WTC11 (cell line): ENCODE measurements at regions not wholly inside any gene's neighbourhood (a gene's known extent, or its start where the extent isn't known, plus 50 kb on each side); places are given as distances from the start of the nearest gene placed in this dataset.

Experiments
- ATAC-seq: fragments of 200-7000 bp; cut with Tn5 transposase; 2 replicates; pipeline ENCODE4 v1.10.0; 2021; ENCODE audit warnings: mild to moderate bottlenecking, moderate library complexity
- CTCF ChIA-PET: fragments of 300-600 bp; sonication (Branson Sonifier 250); formaldehyde crosslinking; loops from one replicate; lab custom pipeline; 2021; ENCODE audit warnings: antibody characterized with exemption; lab: Charles Lee
- POLR2A ChIA-PET: fragments of 350-600 bp; sonication (Branson Sonifier 250); formaldehyde crosslinking; loops from one replicate; lab custom pipeline; 2021; ENCODE audit warnings: antibody characterized with exemption; lab: Charles Lee
- DNase-seq: peaks from one replicate; pipeline ENCODE4 v3.0.0; 2021; ENCODE audit warnings: low spot score
- H3K27ac Mint-ChIP-seq: 2 replicates; pipeline ENCODE4 v1.8.0; 2021; ENCODE audit warnings: mixed read lengths
- H3K27me3 Mint-ChIP-seq: 2 replicates; pipeline ENCODE4 v1.8.0; 2021; ENCODE audit warnings: low read depth, mild to moderate bottlenecking, moderate library complexity, mixed read lengths
- H3K36me3 Mint-ChIP-seq: 2 replicates; pipeline ENCODE4 v1.8.0; 2021; ENCODE audit warnings: mixed read lengths
- H3K4me1 Mint-ChIP-seq: 2 replicates; pipeline ENCODE4 v1.8.0; 2022; ENCODE audit warnings: mixed read lengths
- H3K4me3 Mint-ChIP-seq: 2 replicates; pipeline ENCODE4 v1.8.0; 2021; ENCODE audit warnings: mild to moderate bottlenecking, moderate library complexity, mixed read lengths
- H3K9me3 Mint-ChIP-seq: 2 replicates; pipeline ENCODE4 v1.8.0; 2021; ENCODE audit warnings: mixed read lengths
- CBFB ChIP-seq: sonication (generic); formaldehyde crosslinking; IDR thresholded peaks from 2 replicates; pipeline ENCODE4 v1.8.1; 2022; ENCODE audit warnings: mild to moderate bottlenecking, low read depth, missing genetic modification reagents
- CDX4 ChIP-seq: fragments of 250-450 bp; sonication (Bioruptor Pico); IDR thresholded peaks from 2 replicates; pipeline ENCODE4 v1.9.0; 2021; ENCODE audit warnings: moderate library complexity, mild to moderate bottlenecking, inconsistent platforms, borderline replicate concordance
- CREB1 ChIP-seq: sonication (generic); formaldehyde crosslinking; IDR thresholded peaks from 2 replicates; pipeline ENCODE4 v1.8.0; 2023; ENCODE audit warnings: mild to moderate bottlenecking, missing genetic modification reagents
- E2F4 ChIP-seq: sonication (generic); formaldehyde crosslinking; IDR thresholded peaks from 2 replicates; pipeline ENCODE4 v1.8.1; 2022; ENCODE audit warnings: low read depth, mild to moderate bottlenecking, moderate library complexity, missing genetic modification reagents, borderline replicate concordance
- GTF2I ChIP-seq: fragments of 250-450 bp; sonication (Bioruptor Pico); conservative IDR thresholded peaks from 2 replicates; pipeline ENCODE4 v1.4.0; 2021; ENCODE audit warnings: mild to moderate bottlenecking
- HMGXB4 ChIP-seq: sonication (generic); formaldehyde crosslinking; IDR thresholded peaks from 2 replicates; pipeline ENCODE4 v1.8.1; 2023; ENCODE audit warnings: mild to moderate bottlenecking, moderate library complexity, missing genetic modification reagents
- IRF1 ChIP-seq: sonication (generic); formaldehyde crosslinking; IDR thresholded peaks from 2 replicates; pipeline ENCODE4 v1.8.0; 2023; ENCODE audit warnings: missing genetic modification reagents
- IRF2 ChIP-seq: sonication (generic); formaldehyde crosslinking; IDR thresholded peaks from 2 replicates; pipeline ENCODE4 v1.8.0; 2022; ENCODE audit warnings: low read depth, missing genetic modification reagents, borderline replicate concordance
- JUN ChIP-seq: sonication (generic); formaldehyde crosslinking; IDR thresholded peaks from 2 replicates; pipeline ENCODE4 v1.8.0; 2023; ENCODE audit warnings: mild to moderate bottlenecking, missing genetic modification reagents
- MLX ChIP-seq: sonication (generic); formaldehyde crosslinking; IDR thresholded peaks from 2 replicates; pipeline ENCODE4 v1.8.1; 2023; ENCODE audit warnings: mild to moderate bottlenecking, missing genetic modification reagents, moderate library complexity
- PREB ChIP-seq: sonication (generic); formaldehyde crosslinking; IDR thresholded peaks from 2 replicates; pipeline ENCODE4 v1.8.1; 2022; ENCODE audit warnings: mild to moderate bottlenecking, missing genetic modification reagents, moderate library complexity, borderline replicate concordance
- SMAD3 ChIP-seq: sonication (generic); formaldehyde crosslinking; IDR thresholded peaks from 2 replicates; pipeline ENCODE4 v1.8.0; 2022; ENCODE audit warnings: missing genetic modification reagents, mild to moderate bottlenecking, borderline replicate concordance
- STAT6 ChIP-seq: sonication (generic); formaldehyde crosslinking; conservative IDR thresholded peaks from 2 replicates; pipeline ENCODE4 v1.8.1; 2023; ENCODE audit warnings: mild to moderate bottlenecking, low read depth, missing genetic modification reagents, moderate library complexity
- TP53 ChIP-seq: sonication (generic); formaldehyde crosslinking; IDR thresholded peaks from 2 replicates; pipeline ENCODE4 v1.8.1; 2023; ENCODE audit warnings: mild to moderate bottlenecking, missing genetic modification reagents
- ZBTB21 ChIP-seq: sonication (generic); formaldehyde crosslinking; IDR thresholded peaks from 2 replicates; pipeline ENCODE4 v1.8.1; 2023; ENCODE audit warnings: mild to moderate bottlenecking, missing genetic modification reagents, borderline replicate concordance
- ZNF121 ChIP-seq: sonication (generic); formaldehyde crosslinking; IDR thresholded peaks from 2 replicates; pipeline ENCODE4 v1.8.0; 2023; ENCODE audit warnings: missing genetic modification reagents
- ZNF138 ChIP-seq: sonication (generic); formaldehyde crosslinking; conservative IDR thresholded peaks from 2 replicates; pipeline ENCODE4 v1.8.1; 2022; ENCODE audit warnings: mild to moderate bottlenecking, moderate library complexity, missing genetic modification reagents
- ZNF416 ChIP-seq: fragments of 250-450 bp; sonication (Bioruptor Pico); IDR thresholded peaks from 2 replicates; pipeline ENCODE4 v1.9.0; 2021; ENCODE audit warnings: mild to moderate bottlenecking, inconsistent platforms
- ZNF423 ChIP-seq: fragments of 250-450 bp; sonication (Bioruptor Pico); IDR thresholded peaks from 2 replicates; pipeline ENCODE4 v2.1.2; 2022; ENCODE audit warnings: mild to moderate bottlenecking, moderate library complexity
- TF ChIP-seq, protein P1 (sequence below): sonication (generic); formaldehyde crosslinking; IDR thresholded peaks from 2 replicates; pipeline ENCODE4 v1.8.1; 2023; ENCODE audit warnings: mild to moderate bottlenecking, missing genetic modification reagents

GRCh38 chr2:3112131-3112530, 265.5 kb downstream of the EIPR1 start:
- ATAC-seq (no peak), DNase-seq (no peak)
- Mint-ChIP-seq H3K27ac (no peak overlapping the region), H3K36me3 (peaks cover 8% of the 10 kb centered on the region; the same call in 1 of the 2 replicates), H3K27me3 (no peaks in the 10 kb centered on the region), H3K4me3 (no peak overlapping the region), H3K9me3 (peaks cover 13% of the 10 kb centered on the region), H3K4me1 (no peaks in the 10 kb centered on the region)
- ChIA-PET POLR2A (no interaction called here), CTCF (no interaction called here)
- TF ChIP-seq E2F4 (CRISPR knock-in tag) (no peak), GTF2I (CRISPR knock-in tag) (no peak), JUN (CRISPR knock-in tag) (no peak), IRF2 (CRISPR knock-in tag) (no peak), SMAD3 (no peak), IRF1 (CRISPR knock-in tag) (no peak), TP53 (CRISPR knock-in tag) (no peak), PREB (no peak), ZNF423 (CRISPR knock-in tag) (no peak), ZBTB21 (CRISPR knock-in tag) (no peak), ZNF416 (CRISPR knock-in tag) (no peak), ZNF121 (CRISPR knock-in tag) (no peak), CDX4 (CRISPR knock-in tag) (no peak), STAT6 (CRISPR knock-in tag) (no peak), MLX (no peak), ZNF138 (CRISPR knock-in tag) (no peak), CREB1 (CRISPR knock-in tag) (no peak), HMGXB4 (CRISPR knock-in tag) (no peak), CBFB (no peak)
- TF ChIP-seq, protein P1, sequence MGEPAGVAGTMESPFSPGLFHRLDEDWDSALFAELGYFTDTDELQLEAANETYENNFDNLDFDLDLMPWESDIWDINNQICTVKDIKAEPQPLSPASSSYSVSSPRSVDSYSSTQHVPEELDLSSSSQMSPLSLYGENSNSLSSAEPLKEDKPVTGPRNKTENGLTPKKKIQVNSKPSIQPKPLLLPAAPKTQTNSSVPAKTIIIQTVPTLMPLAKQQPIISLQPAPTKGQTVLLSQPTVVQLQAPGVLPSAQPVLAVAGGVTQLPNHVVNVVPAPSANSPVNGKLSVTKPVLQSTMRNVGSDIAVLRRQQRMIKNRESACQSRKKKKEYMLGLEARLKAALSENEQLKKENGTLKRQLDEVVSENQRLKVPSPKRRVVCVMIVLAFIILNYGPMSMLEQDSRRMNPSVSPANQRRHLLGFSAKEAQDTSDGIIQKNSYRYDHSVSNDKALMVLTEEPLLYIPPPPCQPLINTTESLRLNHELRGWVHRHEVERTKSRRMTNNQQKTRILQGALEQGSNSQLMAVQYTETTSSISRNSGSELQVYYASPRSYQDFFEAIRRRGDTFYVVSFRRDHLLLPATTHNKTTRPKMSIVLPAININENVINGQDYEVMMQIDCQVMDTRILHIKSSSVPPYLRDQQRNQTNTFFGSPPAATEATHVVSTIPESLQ: no peak
